ENCODE measurements at regions not wholly inside any gene's neighbourhood (a gene's known extent, or its start where the extent isn't known, plus 50 kb on each side); places are given as distances from the start of the nearest gene placed in this dataset.

DNA sequence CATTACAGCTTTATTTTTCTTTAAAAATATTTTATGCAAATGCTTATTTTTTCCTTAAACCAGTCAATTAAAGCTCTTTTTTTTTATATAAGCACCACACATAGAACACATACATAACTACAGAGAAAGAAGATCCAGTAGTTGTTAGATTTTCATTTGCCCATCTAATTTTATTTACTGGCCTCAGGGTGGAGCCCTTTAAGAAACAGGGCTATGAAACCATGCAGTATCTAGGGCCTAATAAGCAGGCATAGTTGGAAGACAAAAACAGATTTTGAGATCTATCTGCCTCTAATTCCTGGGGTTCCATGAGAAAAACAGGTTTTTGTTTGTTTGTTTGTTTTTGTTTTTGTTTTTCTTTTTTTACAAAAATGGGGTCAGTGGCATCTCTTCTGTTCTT is 120.6 kb downstream of the BCHE start:
- Histone ChIP-seq H3K27ac (ENCODE audit: low read length) (no peak overlapping the region), H3K9ac (ENCODE audit: low read length) (no peak overlapping the region), H3K36me3 (replicated peaks; ENCODE audit: insufficient read depth, low read length) (no peaks in the 10 kb centered on the region), H2AFZ (ENCODE audit: low read length) (no peak overlapping the region), H4K20me1 (ENCODE audit: insufficient read depth, low read length) (no peaks in the 10 kb centered on the region), H3K4me3 (ENCODE audit: low read length) (no peak overlapping the region), H3K9me3 (replicated peaks; ENCODE audit: insufficient read depth, low read length) (no peaks in the 10 kb centered on the region), H3K27me3 (replicated peaks; ENCODE audit: insufficient read depth, low read length) (no peaks in the 10 kb centered on the region), H3K4me1 (ENCODE audit: low read length) (no peaks in the 10 kb centered on the region), H3F3A (ENCODE audit: insufficient read depth, low read length) (no peaks in the 10 kb centered on the region), H3K79me2 (ENCODE audit: low read length) (no peaks in the 10 kb centered on the region), H3K9me2 (replicated peaks; ENCODE audit: insufficient read depth, low read length) (no peaks in the 10 kb centered on the region), H3K4me2 (ENCODE audit: low read depth, low read length) (no peak overlapping the region)
- no peak for DNase-seq
- no peak for TF ChIP-seq EZH2 (optimal IDR thresholded peaks at IDR 0.05; ENCODE audit: low read depth, low read length)
- TF ChIP-seq, protein P1, sequence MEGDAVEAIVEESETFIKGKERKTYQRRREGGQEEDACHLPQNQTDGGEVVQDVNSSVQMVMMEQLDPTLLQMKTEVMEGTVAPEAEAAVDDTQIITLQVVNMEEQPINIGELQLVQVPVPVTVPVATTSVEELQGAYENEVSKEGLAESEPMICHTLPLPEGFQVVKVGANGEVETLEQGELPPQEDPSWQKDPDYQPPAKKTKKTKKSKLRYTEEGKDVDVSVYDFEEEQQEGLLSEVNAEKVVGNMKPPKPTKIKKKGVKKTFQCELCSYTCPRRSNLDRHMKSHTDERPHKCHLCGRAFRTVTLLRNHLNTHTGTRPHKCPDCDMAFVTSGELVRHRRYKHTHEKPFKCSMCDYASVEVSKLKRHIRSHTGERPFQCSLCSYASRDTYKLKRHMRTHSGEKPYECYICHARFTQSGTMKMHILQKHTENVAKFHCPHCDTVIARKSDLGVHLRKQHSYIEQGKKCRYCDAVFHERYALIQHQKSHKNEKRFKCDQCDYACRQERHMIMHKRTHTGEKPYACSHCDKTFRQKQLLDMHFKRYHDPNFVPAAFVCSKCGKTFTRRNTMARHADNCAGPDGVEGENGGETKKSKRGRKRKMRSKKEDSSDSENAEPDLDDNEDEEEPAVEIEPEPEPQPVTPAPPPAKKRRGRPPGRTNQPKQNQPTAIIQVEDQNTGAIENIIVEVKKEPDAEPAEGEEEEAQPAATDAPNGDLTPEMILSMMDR (IDR thresholded peaks at IDR 0.05; ENCODE audit: low read length), result no peak
- TF ChIP-seq EZH2phosphoT487 (IDR thresholded peaks at IDR 0.05; ENCODE audit: low read length), result no peak

DNA sequence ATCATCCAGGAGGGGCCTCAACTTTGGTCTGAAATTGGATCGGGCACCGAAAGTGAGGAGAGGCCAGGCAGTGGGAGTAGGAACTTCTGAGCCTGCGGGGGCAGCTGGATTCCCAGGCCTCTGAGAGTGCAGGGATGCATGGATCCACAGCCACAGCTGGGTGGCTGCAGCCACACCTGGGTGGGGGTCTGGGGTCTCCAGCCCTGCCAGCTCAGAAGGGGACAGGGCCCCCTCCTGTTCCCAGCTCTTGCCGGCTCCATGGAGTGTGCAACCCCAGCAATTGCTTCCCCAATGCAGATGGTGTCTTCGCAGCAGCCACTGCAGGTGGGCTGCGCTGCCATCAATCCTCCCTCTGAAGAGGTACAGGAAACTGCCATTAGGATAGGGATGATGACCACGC is 123.7 kb downstream of the BCHE start:
- H3K27ac ChIP-seq (ENCODE audit: low read length), result no peak overlapping the region
- H3K27me3 ChIP-seq (replicated peaks; ENCODE audit: insufficient read depth, low read length), result no peaks in the 10 kb centered on the region
- no peaks in the 10 kb centered on the region for H3K4me1 ChIP-seq (ENCODE audit: low read length)
- DNase-seq, result no peak
- H3K4me2 ChIP-seq (ENCODE audit: low read depth, low read length), result no peak overlapping the region
- H3K79me2 ChIP-seq (ENCODE audit: low read length), result no peaks in the 10 kb centered on the region
- H3K36me3 ChIP-seq (replicated peaks; ENCODE audit: insufficient read depth, low read length), result no peaks in the 10 kb centered on the region
- no peaks in the 10 kb centered on the region for H4K20me1 ChIP-seq (ENCODE audit: insufficient read depth, low read length)
- no peak overlapping the region for H2AFZ ChIP-seq (ENCODE audit: low read length)
- H3K9me3 ChIP-seq (replicated peaks; ENCODE audit: insufficient read depth, low read length), result no peaks in the 10 kb centered on the region
- H3K4me3 ChIP-seq (ENCODE audit: low read length), result no peak overlapping the region
- no peaks in the 10 kb centered on the region for H3F3A ChIP-seq (ENCODE audit: insufficient read depth, low read length)
- H3K9ac ChIP-seq (ENCODE audit: low read length), result no peak overlapping the region
- no peaks in the 10 kb centered on the region for H3K9me2 ChIP-seq (replicated peaks; ENCODE audit: insufficient read depth, low read length)
- TF ChIP-seq EZH2phosphoT487 (IDR thresholded peaks at IDR 0.05; ENCODE audit: low read length), result no peak

DNA sequence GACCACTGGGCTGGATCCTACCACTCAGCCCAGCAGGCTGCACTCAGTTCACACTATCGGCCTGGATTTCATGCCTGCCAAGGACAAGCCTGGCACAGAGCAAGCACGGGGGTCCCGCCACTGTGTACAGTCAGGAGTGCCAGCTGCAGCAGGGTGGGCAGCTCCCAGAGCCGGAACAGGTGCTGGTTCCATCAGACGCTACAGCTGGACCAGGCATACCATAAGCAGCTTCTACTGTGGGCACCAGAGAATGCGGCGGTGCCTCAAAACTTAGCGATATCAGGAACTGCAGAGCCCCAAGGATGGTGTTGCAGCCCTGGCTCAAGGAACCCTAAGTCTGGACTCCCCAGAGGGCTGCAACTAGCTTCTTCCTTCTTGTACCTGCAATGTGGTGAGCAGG is 124.8 kb downstream of the BCHE start:
- H3K4me1 ChIP-seq (ENCODE audit: low read length), result no peaks in the 10 kb centered on the region
- no peak overlapping the region for H3K4me3 ChIP-seq (ENCODE audit: low read length)
- H3K79me2 ChIP-seq (ENCODE audit: low read length), result no peaks in the 10 kb centered on the region
- H3K9me3 ChIP-seq (replicated peaks; ENCODE audit: insufficient read depth, low read length), result no peaks in the 10 kb centered on the region
- H3K9ac ChIP-seq (ENCODE audit: low read length), result no peak overlapping the region
- no peak overlapping the region for H3K4me2 ChIP-seq (ENCODE audit: low read depth, low read length)
- TF ChIP-seq EZH2phosphoT487 (IDR thresholded peaks at IDR 0.05; ENCODE audit: low read length), result no peak
- TF ChIP-seq, protein P1 (IDR thresholded peaks at IDR 0.05; ENCODE audit: low read length), result no peak
- TF ChIP-seq EZH2 (optimal IDR thresholded peaks at IDR 0.05; ENCODE audit: low read depth, low read length), result no peak
- H2AFZ ChIP-seq (ENCODE audit: low read length), result no peak overlapping the region
- no peaks in the 10 kb centered on the region for H3K9me2 ChIP-seq (replicated peaks; ENCODE audit: insufficient read depth, low read length)
- no peaks in the 10 kb centered on the region for H4K20me1 ChIP-seq (ENCODE audit: insufficient read depth, low read length)
- H3K36me3 ChIP-seq (replicated peaks; ENCODE audit: insufficient read depth, low read length), result no peaks in the 10 kb centered on the region
- DNase-seq, result no peak
- H3F3A ChIP-seq (ENCODE audit: insufficient read depth, low read length), result no peaks in the 10 kb centered on the region
- H3K27ac ChIP-seq (ENCODE audit: low read length), result no peak overlapping the region
- H3K27me3 ChIP-seq (replicated peaks; ENCODE audit: insufficient read depth, low read length), result no peaks in the 10 kb centered on the region

DNA sequence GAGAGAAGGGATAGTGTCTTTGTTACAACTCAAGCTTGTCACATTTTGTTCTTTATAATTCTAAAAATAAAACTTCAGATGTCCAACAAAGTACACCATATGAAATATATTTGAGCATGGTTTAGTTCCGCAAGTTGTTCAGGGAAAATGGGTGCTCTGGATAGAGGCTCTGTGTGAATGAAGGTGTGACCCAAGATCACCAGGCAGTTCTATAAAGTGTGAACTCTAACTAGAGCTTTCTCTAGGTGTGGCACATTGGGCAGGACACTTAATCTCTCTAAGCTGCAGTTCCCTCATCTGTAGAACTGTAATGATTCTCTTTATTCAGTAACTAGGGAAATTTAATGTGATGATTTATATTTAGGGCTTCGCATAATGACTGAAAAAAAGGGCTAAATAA is 139.3 kb downstream of the BCHE start:
- Histone ChIP-seq H3K79me2 (ENCODE audit: low read length) (no peaks in the 10 kb centered on the region), H3K27ac (ENCODE audit: low read length) (no peak overlapping the region), H3K9me2 (replicated peaks; ENCODE audit: insufficient read depth, low read length) (0 out of 2 replicates have a peak, but pooled peaks cover 4% of the 10 kb centered on the region), H3K4me1 (ENCODE audit: low read length) (no peaks in the 10 kb centered on the region), H3K4me3 (ENCODE audit: low read length) (no peak overlapping the region), H3K9ac (ENCODE audit: low read length) (no peak overlapping the region), H3K36me3 (replicated peaks; ENCODE audit: insufficient read depth, low read length) (no peaks in the 10 kb centered on the region), H4K20me1 (ENCODE audit: insufficient read depth, low read length) (no peaks in the 10 kb centered on the region), H3F3A (ENCODE audit: insufficient read depth, low read length) (no peaks in the 10 kb centered on the region), H2AFZ (ENCODE audit: low read length) (no peak overlapping the region), H3K9me3 (replicated peaks; ENCODE audit: insufficient read depth, low read length) (no peaks in the 10 kb centered on the region), H3K27me3 (replicated peaks; ENCODE audit: insufficient read depth, low read length) (no peaks in the 10 kb centered on the region), H3K4me2 (ENCODE audit: low read depth, low read length) (no peak overlapping the region)
- TF ChIP-seq EZH2phosphoT487 (IDR thresholded peaks at IDR 0.05; ENCODE audit: low read length) (no peak), EZH2 (optimal IDR thresholded peaks at IDR 0.05; ENCODE audit: low read depth, low read length) (no peak)
- TF ChIP-seq, protein P1 (IDR thresholded peaks at IDR 0.05; ENCODE audit: low read length), result no peak
- DNase-seq, result no peak

Measured in MM.1S (cell line).